ENCODE measurements at regions not wholly inside any gene's neighbourhood (a gene's known extent, or its start where the extent isn't known, plus 50 kb on each side); places are given as distances from the start of the nearest gene placed in this dataset.

DNA sequence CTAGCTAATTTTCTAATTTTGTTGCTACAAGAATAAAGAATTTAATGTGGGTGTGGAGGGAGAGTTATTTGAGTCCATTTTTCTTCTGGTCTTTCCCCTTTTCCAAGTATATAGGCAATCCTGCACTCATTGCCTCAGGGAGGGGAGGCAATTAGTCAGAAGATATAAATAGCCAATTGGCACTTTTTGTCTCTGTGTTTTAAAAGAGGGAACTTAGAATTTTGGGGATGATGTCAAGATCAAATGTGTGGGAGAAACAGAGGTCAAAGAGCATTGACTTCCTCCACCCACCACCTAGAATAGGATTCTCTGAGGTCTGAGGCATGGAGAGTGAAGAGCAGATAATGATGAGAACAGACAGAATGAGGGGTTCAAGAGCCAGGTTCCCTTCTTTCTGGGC is 120.3 kb upstream of the ZC3H12C start:
- DNase-seq (ENCODE audit: low spot score): no peak

- no peak for DNase-seq (ENCODE audit: low spot score)
Measured at GRCh38 chr11:109973486-109973885, 119.7 kb upstream of the ZC3H12C start.

GRCh38 chr11:109974523-109974922 is 118.7 kb upstream of the ZC3H12C start:
- no peak for DNase-seq (ENCODE audit: low spot score)

- DNase-seq (ENCODE audit: low spot score): no peak
Measured at GRCh38 chr11:109978895-109979294, 114.3 kb upstream of the ZC3H12C start.

DNA sequence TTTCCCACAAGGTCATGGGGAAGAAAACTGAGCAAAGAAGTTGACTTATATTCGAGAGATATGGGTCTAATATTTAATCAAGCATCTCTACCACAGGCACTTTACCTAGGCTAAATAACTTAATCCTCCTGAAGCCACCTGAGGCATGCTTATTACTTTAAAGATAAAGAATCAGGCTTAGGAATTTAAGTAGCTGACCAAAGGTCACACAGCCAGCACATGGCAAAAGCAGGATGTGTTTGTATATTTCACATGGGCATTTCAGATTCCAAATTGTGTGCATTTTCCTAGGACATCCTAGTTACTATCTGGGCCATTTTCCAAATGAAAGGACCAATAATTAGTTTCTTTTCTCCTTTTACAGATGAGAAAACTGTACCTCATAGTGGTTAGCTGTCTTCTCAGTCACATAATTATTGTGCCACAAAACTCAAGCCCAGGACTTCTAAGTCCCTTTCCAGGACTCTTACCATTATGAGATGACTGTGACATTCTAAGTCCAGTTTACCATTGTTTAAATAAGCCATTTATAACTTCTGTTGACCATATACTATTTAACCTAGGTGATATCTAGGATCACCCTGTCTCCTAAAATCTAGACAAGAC is 112.1 kb upstream of the ZC3H12C start:
- DNase-seq (ENCODE audit: low spot score): no peak

GRCh38 chr11:109983358-109983757 is 109.8 kb upstream of the ZC3H12C start:
- no peak for DNase-seq (ENCODE audit: low spot score)

GRCh38 chr11:109984634-109985289 is 108.4 kb upstream of the ZC3H12C start:
- no peak for DNase-seq (ENCODE audit: low spot score)

GRCh38 chr11:109986488-109986887 is 106.7 kb upstream of the ZC3H12C start:
- DNase-seq (ENCODE audit: low spot score): no peak

DNA sequence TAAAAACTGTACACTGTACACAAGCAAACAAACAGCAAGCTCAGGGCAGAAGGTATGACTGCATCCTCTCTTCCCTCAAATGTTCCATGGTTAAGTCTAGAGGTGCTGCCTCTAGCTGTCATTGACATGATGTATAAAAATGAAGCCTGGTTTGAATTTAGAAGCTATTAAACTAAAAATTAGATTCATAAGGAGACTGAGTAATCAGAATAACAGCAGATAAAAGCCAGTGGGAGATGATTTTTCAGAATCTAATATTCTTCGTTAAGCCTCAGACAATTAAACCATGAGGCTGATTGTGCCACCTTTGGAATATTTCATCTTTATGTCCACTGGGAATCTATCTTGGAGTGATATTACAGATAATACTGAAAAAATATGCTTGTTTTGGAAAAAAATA is 101.4 kb upstream of the ZC3H12C start:
- no peak for DNase-seq (ENCODE audit: low spot score)

- DNase-seq (ENCODE audit: low spot score): peak; percentile 13
Measured at GRCh38 chr11:109993786-109994185, 99.4 kb upstream of the ZC3H12C start.

DNA sequence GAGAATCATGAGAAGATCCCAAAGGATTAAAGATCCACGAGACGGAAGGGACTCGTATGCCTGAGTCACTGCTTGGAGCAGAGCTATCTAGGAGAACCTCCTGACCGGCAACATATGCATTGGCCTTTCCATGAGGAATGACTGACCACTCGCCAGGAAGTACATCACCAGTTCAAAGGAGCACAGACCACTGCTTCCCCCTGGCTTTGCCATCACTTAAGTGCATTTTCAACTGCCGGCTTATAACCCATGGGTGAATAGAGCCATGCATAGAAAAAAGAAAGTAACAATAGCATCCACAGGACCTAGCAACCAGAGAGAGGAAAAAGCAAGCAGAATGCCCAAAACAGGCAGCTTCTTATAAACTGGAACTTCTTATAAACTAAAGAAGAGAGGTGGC is 98.3 kb upstream of the ZC3H12C start:
- no peak for DNase-seq (ENCODE audit: low spot score)

GRCh38 chr11:109996060-109996459 is 97.1 kb upstream of the ZC3H12C start:
- DNase-seq (ENCODE audit: low spot score): no peak

- DNase-seq (ENCODE audit: low spot score): no peak
Measured at GRCh38 chr11:109998921-109999320, 94.3 kb upstream of the ZC3H12C start.

GRCh38 chr11:110000031-110000502 is 93.1 kb upstream of the ZC3H12C start:
- peak; percentile 78 for DNase-seq (ENCODE audit: low spot score)

DNA sequence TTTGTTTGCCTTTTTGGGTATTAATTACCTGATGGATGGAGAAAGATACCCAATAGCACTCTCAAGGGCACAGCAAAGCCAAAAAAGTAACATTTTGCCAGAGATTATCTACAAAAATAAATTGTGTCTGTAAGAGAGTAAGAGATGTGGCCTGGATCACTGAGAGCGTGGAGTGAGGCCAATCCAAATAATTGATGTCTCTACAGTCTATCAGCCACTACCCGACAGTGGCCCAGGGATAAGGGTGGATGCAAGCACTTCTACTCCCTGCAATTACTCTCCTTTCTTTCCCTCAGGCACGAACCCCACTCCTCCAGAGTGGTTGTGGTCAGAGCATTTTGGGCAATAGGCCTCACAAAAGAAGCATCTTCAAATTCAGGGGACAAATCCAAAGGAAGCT is 92.3 kb upstream of the ZC3H12C start:
- no peak for DNase-seq (ENCODE audit: low spot score)

DNA sequence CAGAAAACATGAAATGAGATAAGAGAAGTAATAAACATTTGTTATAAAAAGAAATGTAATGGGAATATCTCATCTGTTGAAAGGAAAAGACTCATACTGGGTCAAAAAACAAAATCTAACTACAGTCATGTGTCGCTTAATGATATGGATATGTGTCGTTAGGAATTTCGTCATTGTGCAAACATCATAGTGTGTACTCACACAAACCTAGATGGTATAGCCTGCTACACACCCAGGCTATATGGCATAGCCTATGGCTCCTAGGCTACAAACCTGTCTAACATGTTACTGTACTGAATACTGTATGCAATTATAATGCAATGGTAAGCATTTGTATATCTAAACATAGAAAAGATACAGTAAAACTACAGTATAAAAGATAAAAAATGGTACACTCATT is 89.8 kb upstream of the ZC3H12C start:
- no peak for DNase-seq (ENCODE audit: low spot score)

- DNase-seq (ENCODE audit: low spot score): no peak
Measured at GRCh38 chr11:110011595-110011994, 81.6 kb upstream of the ZC3H12C start.

GRCh38 chr11:110015695-110016094 is 77.5 kb upstream of the ZC3H12C start:
- DNase-seq (ENCODE audit: low spot score): no peak

DNA sequence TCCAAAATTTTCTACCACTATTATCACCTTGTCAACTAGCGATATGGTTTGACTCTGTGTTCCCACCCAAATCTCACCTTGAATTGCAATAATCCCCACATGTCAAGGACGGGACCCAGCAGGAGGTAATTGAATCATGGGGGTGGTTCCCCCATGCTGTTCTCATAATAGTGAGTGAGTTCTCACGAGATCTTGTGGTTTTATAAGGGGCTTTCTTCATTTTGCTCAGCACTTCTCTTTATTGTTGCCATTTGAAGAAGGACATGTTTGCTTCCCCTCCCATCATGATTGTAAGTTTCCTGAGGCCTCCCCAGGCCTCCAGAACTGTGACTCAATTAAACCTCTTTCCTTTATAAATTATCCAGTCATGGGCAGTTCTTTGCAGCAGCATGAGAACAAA is 73.5 kb upstream of the ZC3H12C start:
- DNase-seq (ENCODE audit: low spot score): no peak

DNA sequence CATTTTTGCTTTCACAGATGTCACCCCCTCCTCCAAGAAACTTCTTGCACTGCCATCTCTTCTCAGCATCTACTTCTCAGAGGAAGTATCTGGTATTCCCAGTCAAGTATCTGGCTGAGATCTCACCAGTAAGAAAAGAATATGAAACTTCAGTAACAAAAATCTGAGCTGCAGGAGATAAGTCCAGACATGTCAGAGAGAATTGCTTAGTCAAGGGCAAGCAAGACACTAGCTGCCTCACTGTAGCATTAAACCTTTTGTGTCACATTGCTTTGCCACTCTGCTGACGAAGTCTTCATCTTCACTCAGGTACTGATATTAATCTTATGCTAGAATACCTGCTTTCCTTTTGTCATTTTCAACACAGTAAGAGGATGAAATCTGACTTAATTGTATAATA is 70.6 kb upstream of the ZC3H12C start:
- DNase-seq (ENCODE audit: low spot score): peak; percentile 24

- DNase-seq (ENCODE audit: low spot score): no peak
Measured at GRCh38 chr11:110023711-110024110, 69.5 kb upstream of the ZC3H12C start.

DNA sequence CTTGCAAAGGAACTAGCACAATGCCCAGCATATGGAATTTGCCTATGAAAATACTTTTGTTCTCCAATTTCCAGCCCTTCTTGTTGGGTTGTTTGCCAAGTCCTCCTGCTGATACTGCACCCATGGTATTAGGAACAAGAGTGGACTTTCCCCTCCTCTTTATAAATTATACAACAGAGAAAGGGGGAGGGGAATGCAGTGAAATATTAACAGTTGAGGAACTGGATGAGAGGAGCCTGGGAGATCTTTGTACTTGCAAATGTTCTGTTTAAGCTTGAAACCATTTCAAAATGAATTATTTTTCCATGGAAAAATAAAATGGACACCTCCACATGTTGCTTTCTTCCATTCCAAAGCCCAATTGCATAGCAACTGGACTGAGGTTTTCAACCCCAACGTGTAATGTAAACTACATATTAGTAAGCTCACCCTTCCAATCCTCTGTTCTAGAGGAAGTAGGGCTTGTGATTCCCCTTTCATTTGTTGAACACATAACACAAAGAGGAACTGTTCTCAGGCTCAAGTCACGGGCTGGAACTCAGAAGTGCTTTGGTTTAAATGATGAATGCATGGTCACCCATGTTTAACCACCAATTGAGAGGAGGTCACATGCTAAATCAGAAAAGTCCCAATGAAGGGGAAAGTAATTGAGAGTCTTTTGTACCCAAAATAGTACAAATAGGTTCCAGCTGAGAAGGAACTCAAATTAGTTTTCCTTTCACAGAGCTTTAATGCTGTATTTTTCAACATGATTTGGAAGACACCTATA is 66.2 kb upstream of the ZC3H12C start:
- no peak for DNase-seq (ENCODE audit: low spot score)

- DNase-seq (ENCODE audit: low spot score): no peak
Measured at GRCh38 chr11:110027627-110028371, 65.4 kb upstream of the ZC3H12C start.
